AG08395 (cell line): ENCODE measurements at regions not wholly inside any gene's neighbourhood (a gene's known extent, or its start where the extent isn't known, plus 50 kb on each side); places are given as distances from the start of the nearest gene placed in this dataset.
"Not testable (repeated sequence)": the region's sequence is repeated elsewhere in the genome, so short reads cannot be mapped to it uniquely, and the experiment has no call there.

Experiments
- DNase-seq: peaks from one replicate; pipeline ENCODE4 v3.0.0; 2012; ENCODE audit warnings: mixed read lengths, low spot score

GRCh38 chr6:67030861-67031260 is 1323.8 kb upstream of the EYS start:
- no peak for DNase-seq

- no peak for DNase-seq
Observed at GRCh38 chr6:67016921-67017460, 1310.0 kb upstream of the EYS start.

- DNase-seq, result no peak
Observed at GRCh38 chr6:67011441-67011840, 1304.4 kb upstream of the EYS start.

GRCh38 chr6:67009818-67010217 is 1302.8 kb upstream of the EYS start:
- DNase-seq, result no peak

GRCh38 chr6:67003844-67004243 is 1296.8 kb upstream of the EYS start:
- DNase-seq, result no peak

- no peak for DNase-seq
Observed at GRCh38 chr6:67000121-67000520, 1293.1 kb upstream of the EYS start.

GRCh38 chr6:66997579-66997978 is 1290.6 kb upstream of the EYS start:
- not testable (repeated sequence) for DNase-seq

- no peak for DNase-seq
Observed at GRCh38 chr6:66995669-66996068, 1288.6 kb upstream of the EYS start.

GRCh38 chr6:66993708-66994107 is 1286.7 kb upstream of the EYS start:
- DNase-seq, result not testable (repeated sequence)

- DNase-seq, result no peak
Observed at GRCh38 chr6:66993272-66993671, 1286.2 kb upstream of the EYS start.

GRCh38 chr6:66992660-66993059 is 1285.6 kb upstream of the EYS start:
- DNase-seq, result no peak

GRCh38 chr6:66986940-66987339 is 1279.9 kb upstream of the EYS start:
- no peak for DNase-seq

- DNase-seq, result no peak
Observed at GRCh38 chr6:66985816-66986215, 1278.8 kb upstream of the EYS start.

GRCh38 chr6:66970373-66970772 is 1263.3 kb upstream of the EYS start:
- no peak for DNase-seq

GRCh38 chr6:66965227-66965626 is 1258.2 kb upstream of the EYS start:
- DNase-seq, result no peak

- DNase-seq, result no peak
Observed at GRCh38 chr6:66964216-66964615, 1257.2 kb upstream of the EYS start.

GRCh38 chr6:66962082-66962481 is 1255.1 kb upstream of the EYS start:
- no peak for DNase-seq

GRCh38 chr6:66961191-66961590 is 1254.2 kb upstream of the EYS start:
- DNase-seq, result no peak

GRCh38 chr6:66949191-66949661 is 1242.2 kb upstream of the EYS start:
- DNase-seq, result no peak

- no peak for DNase-seq
Observed at GRCh38 chr6:66948106-66948505, 1241.1 kb upstream of the EYS start.

GRCh38 chr6:66940003-66940402 is 1233.0 kb upstream of the EYS start:
- no peak for DNase-seq

GRCh38 chr6:66937180-66937579 is 1230.2 kb upstream of the EYS start:
- no peak for DNase-seq

GRCh38 chr6:66935612-66936011 is 1228.6 kb upstream of the EYS start:
- DNase-seq, result no peak

GRCh38 chr6:66931787-66932186 is 1224.8 kb upstream of the EYS start:
- no peak for DNase-seq
